Aorta (tissue), 5 donors: ENCODE measurements at regions not wholly inside any gene's neighbourhood (a gene's known extent, or its start where the extent isn't known, plus 50 kb on each side); places are given as distances from the start of the nearest gene placed in this dataset.
"Not testable (repeated sequence)": the region's sequence is repeated elsewhere in the genome, so short reads cannot be mapped to it uniquely, and the experiment has no call there.

Experiments used
- ATAC-seq: fragments of 200-7000 bp; cut with Tn5 transposase; one replicate; pipeline ENCODE4 v1.9.1; 2022; ENCODE audit warnings: moderate library complexity; ENCODE audit not compliant: low FRiP score
- DNase-seq, 2 donors: peaks; one replicate each; pipeline ENCODE4 v3.0.0-alpha.2; 2020
- H3K27ac ChIP-seq, 2 donors: one replicate each; pipeline ENCODE4 v1.5.1; 2013; ENCODE audit warnings: low read length in 2 of 2, mild to moderate bottlenecking in 2 of 2, moderate library complexity in 2 of 2, control low read depth in 1 of 2, inconsistent platforms in 1 of 2, low read depth in 1 of 2
- H3K27me3 ChIP-seq, 2 donors: one replicate each; pipeline ENCODE4 v1.6.1; 2013; ENCODE audit warnings: control low read depth in 1 of 2, low read length in 1 of 2, mild to moderate bottlenecking in 1 of 2, moderate library complexity in 1 of 2; ENCODE audit not compliant: insufficient read depth in 2 of 2, control insufficient read depth in 1 of 2
- H3K36me3 ChIP-seq, 2 donors: one replicate each; pipeline ENCODE4 v1.6.1; 2013; ENCODE audit warnings: control low read depth in 1 of 2, low read length in 1 of 2, mild to moderate bottlenecking in 1 of 2; ENCODE audit not compliant: insufficient read depth in 2 of 2, control insufficient read depth in 1 of 2
- H3K4me1 ChIP-seq, 2 donors: one replicate each; pipeline ENCODE4 v1.6.1; 2013; ENCODE audit warnings: low read length in 2 of 2, control low read depth in 1 of 2, mild to moderate bottlenecking in 1 of 2, moderate library complexity in 1 of 2; ENCODE audit not compliant: insufficient read depth in 2 of 2, control insufficient read depth in 1 of 2
- H3K4me3 ChIP-seq, 2 donors: one replicate each; pipeline ENCODE4 v1.5.1; 2013; ENCODE audit warnings: low read length in 2 of 2, control low read depth in 1 of 2, mild to moderate bottlenecking in 1 of 2
- H3K9me3 ChIP-seq: one replicate; pipeline ENCODE4 v1.6.1; 2013; ENCODE audit warnings: mild to moderate bottlenecking, low read length; ENCODE audit not compliant: control insufficient read depth
- WGBS, 2 donors: extraction: QIAGEN DNeasy Blood & Tissue Kit; methylation state at CpG; one replicate each; pipeline ENCODE4 v1.1.7; 2013; 5-methylcytosine and 5-hydroxymethylcytosine counted together
- intact Hi-C, 2 donors: fragments of 100-400 bp; cut with DNase I; formaldehyde crosslinking; loops; one replicate each; pipeline versions ENCODE4 v1.14.2 to v1.15.0; 2022
- donor health status: healthy with polysubstance abuse.
- donor health status: Bipolar disorder and iron deficiency.
- donor health status: DM: no; HTN: no; CAD: no.
- donor health status: DM: no; HTN: no; CAD: no.
- donor health status: DM: yes; HTN: yes; CAD: no.

DNA sequence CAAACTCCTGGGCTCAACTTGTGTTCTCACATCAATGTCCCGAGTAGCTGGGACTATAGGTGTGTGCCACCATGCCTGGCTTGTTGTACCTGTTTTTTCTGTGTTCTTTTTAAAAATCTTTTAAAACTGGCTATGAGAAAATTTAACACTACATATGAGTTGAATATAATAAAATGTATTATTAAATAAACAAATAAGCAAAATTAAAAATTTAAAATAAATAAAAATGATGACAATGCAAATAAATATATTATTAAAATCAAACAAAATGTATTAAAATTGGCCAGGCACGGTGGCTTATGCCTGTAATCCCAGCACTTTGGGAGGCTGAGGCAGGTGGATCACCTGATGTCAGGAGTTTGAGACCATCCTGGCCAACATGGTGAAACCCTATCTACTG lies 162.4 kb downstream of the ZFP64 start:
- ATAC-seq, H3K9me3 ChIP-seq, H3K4me1 ChIP-seq, DNase-seq, H3K36me3 ChIP-seq, H3K27me3 ChIP-seq, H3K4me3 ChIP-seq, intact Hi-C loops, H3K27ac ChIP-seq: not testable (repeated sequence)
- WGBS, 2 donors = 94 to 96% methylated on average over 2 of the region's 2 CpGs

DNA sequence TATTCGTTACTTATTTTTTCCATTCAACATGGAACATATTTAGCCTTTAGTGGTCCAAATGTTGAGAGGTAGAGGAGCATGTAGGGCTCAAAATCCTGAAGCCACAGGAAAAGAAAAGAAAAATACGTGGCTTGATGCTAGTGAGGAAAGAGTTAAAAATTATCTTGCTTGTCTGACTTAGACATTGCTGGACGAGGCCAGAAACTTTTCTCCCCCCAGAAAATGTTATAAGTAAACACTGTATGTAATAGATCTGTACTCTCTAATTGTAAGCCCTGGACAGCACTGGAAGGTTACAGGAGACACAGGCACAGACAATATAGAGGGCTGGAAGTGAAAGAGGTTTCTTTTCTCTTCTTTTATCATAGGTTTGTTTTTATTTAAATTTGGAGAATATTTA lies 165.6 kb downstream of the ZFP64 start:
- WGBS, 2 donors = 41 to 42% methylated on average over 3 of the region's 3 CpGs
- ATAC-seq (no peak), DNase-seq (no peak)
- Histone ChIP-seq H3K36me3 (no peaks in the 10 kb centered on the region), H3K27me3 (no peaks in the 10 kb centered on the region), H3K4me3 (no peak overlapping the region), H3K4me1 (peaks cover 0 to 2% of the 10 kb centered on the region in 2 donors), H3K9me3 (no peaks in the 10 kb centered on the region), H3K27ac (no peak overlapping the region)
- intact Hi-C loops = no loop called here

DNA sequence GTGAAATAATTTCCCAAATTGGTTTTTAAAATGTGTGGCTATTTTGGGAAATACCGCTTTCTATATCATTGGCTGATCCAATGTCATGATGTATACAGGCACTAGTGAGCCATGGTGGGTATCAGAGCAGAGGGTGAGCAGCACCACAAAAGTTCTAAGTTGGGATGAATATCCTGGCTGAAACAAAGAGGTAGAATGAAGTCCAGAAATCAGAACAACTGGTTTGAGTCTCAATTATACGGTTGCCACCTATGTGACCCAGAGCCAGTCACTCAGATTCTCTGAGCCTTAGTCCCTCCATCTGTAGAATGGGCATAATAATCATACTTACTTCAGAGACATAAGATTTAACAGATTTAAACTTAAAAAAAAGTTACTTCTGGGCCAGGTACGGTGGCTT lies 172.3 kb downstream of the ZFP64 start:
- no peak overlapping the region for H3K27ac ChIP-seq

GRCh38 chr20:52017669-52018317 lies 173.8 kb downstream of the ZFP64 start:
- no peak for DNase-seq
- ATAC-seq = no peak
- Histone ChIP-seq H3K4me3 (no peak overlapping the region), H3K27me3 (no peaks in the 10 kb centered on the region), H3K4me1 (no peaks in the 10 kb centered on the region), H3K27ac (no peak overlapping the region), H3K36me3 (no peaks in the 10 kb centered on the region), H3K9me3 (peaks cover 3% of the 10 kb centered on the region)
- intact Hi-C loops = no loop called here
- 89 to 92% methylated on average over 6 of the region's 6 CpGs for WGBS, 2 donors

More for the DNA sequence above, 172.3 kb downstream of the ZFP64 start:
- ATAC-seq (no peak), DNase-seq (no peak)
- Histone ChIP-seq H3K36me3 (no peaks in the 10 kb centered on the region), H3K27me3 (no peaks in the 10 kb centered on the region), H3K9me3 (no peaks in the 10 kb centered on the region), H3K4me1 (peaks cover 0 to 2% of the 10 kb centered on the region in 2 donors), H3K4me3 (no peak overlapping the region)
- WGBS, 2 donors = 96 to 98% methylated on average over 3 of the region's 3 CpGs
- intact Hi-C loops = no loop called here

DNA sequence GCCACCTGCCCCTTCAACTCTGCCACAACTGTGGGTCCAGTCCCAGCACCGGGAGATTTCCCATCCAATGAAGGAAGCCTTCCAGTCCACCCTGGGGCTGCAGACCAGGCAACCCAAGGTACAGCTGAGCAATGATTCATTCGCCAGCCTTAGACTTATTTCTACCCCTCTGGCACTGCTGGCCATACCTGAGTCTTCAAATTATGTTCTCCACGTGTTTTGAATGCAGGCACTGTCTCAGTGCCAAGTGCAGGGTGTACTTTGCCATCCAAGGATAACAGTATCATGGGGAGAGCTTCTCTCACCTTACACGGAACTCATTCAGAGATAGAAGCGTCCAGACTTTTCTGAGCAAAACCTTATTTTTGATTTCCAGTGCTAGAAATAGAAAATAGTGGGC lies 175.6 kb downstream of the ZFP64 start:
- Histone ChIP-seq H3K4me1 (no peaks in the 10 kb centered on the region), H3K27ac (no peak overlapping the region), H3K9me3 (peaks cover 3% of the 10 kb centered on the region), H3K27me3 (no peaks in the 10 kb centered on the region), H3K4me3 (no peak overlapping the region), H3K36me3 (no peaks in the 10 kb centered on the region)
- DNase-seq (no peak), ATAC-seq (no peak)
- WGBS, 2 donors = 70 to 77% methylated on average over 5 of the region's 5 CpGs
- intact Hi-C loops = no loop called here

DNA sequence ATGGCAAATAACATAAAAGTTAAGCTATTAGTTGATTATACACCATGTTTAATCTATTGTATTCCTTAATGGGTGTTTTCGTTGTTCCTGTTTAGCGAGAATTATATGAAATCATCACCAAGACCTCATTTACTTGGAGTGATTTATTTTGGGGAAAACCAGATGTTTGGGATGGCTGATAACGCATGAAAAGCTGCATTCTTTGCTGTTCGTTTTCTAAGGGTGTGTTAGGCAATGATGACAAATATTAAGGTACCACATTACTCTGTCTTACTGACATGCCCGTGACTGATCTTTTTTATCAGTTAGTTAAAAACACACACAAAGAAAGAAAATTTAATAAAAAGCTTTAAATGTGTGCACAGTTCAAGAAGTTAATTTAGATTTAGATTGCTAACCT lies 176.4 kb downstream of the ZFP64 start:
- Histone ChIP-seq H3K4me1 (no peaks in the 10 kb centered on the region), H3K27ac (no peak overlapping the region), H3K4me3 (no peak overlapping the region), H3K27me3 (no peaks in the 10 kb centered on the region), H3K36me3 (no peaks in the 10 kb centered on the region), H3K9me3 (peaks cover 5% of the 10 kb centered on the region)
- 49 to 63% methylated on average over 5 of the region's 5 CpGs for WGBS, 2 donors
- ATAC-seq (no peak), DNase-seq (no peak)
- intact Hi-C loops = no loop called here

GRCh38 chr20:52012079-52012478 lies 179.5 kb downstream of the ZFP64 start:
- DNase-seq (no peak), ATAC-seq (no peak)
- Histone ChIP-seq H3K4me1 (no peaks in the 10 kb centered on the region), H3K4me3 (no peak overlapping the region), H3K27ac (no peak overlapping the region), H3K27me3 (no peaks in the 10 kb centered on the region), H3K36me3 (no peaks in the 10 kb centered on the region), H3K9me3 (peaks cover 5% of the 10 kb centered on the region)
- WGBS, 2 donors = 78 to 80% methylated on average over 5 of the region's 5 CpGs
- intact Hi-C loops = no loop called here

DNA sequence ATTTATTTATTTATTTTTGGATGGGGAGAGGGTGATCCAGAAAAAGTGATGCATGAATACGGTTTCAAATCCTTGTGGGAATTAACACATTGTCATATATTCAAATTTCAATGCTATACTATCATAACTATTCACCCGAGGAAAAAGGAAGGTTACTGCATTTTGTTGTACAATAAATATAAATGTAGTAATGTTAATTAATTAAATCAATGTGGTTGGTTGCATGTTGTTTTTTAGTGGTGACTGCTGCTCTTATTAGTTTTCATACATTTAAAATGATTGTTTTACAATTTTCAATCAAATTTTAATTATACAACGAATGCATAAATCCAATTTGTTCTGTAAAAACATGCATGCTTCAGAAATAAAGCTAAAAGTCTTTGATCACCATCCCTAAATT lies 180.5 kb downstream of the ZFP64 start:
- no peak for DNase-seq

DNA sequence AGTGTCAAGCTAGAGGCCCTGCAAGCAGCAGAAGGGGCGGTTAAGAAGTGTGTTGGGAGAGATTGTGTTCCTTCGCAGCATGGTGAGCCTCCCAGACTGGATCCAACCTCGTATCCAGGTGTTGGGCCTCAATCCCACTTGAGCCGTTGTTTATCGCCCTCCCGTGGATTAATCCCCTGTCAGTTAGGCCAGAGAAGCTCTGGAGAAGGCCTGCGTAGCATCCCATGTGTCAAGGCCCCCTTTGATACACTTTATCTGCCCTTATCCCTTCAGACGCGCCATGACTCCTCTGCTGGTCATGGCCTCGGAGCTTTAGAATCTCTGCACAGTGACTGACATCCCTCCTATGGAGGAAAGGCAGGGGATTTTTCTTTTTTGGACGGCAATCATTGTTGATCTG lies 181.0 kb downstream of the ZFP64 start:
- no peak overlapping the region for H3K4me3 ChIP-seq
- H3K9me3 ChIP-seq = peaks cover 5% of the 10 kb centered on the region
- ATAC-seq (no peak), DNase-seq (no peak)
- no peaks in the 10 kb centered on the region for H3K36me3 ChIP-seq
- H3K27ac ChIP-seq = no peak overlapping the region
- WGBS, 2 donors = 58 to 69% methylated on average over 11 of the region's 11 CpGs
- no peaks in the 10 kb centered on the region for H3K4me1 ChIP-seq
- intact Hi-C loops = no loop called here
- no peaks in the 10 kb centered on the region for H3K27me3 ChIP-seq

More for the DNA sequence above, 180.5 kb downstream of the ZFP64 start:
- Histone ChIP-seq H3K27me3 (no peaks in the 10 kb centered on the region), H3K36me3 (no peaks in the 10 kb centered on the region), H3K4me1 (no peaks in the 10 kb centered on the region), H3K4me3 (no peak overlapping the region), H3K27ac (no peak overlapping the region), H3K9me3 (peaks cover 5% of the 10 kb centered on the region)
- WGBS, 2 donors = 77 to 89% methylated on average over 3 of the region's 3 CpGs
- ATAC-seq = no peak
- intact Hi-C loops = no loop called here
